Prostate gland (tissue), 2 donors: ENCODE measurements at regions not wholly inside any gene's neighbourhood (a gene's known extent, or its start where the extent isn't known, plus 50 kb on each side); places are given as distances from the start of the nearest gene placed in this dataset.

ENCODE experiments used
- POLR2A ChIP-seq: fragments of 450-650 bp; IDR thresholded peaks from one replicate; pipeline ENCODE4 v1.6.1; 2016; ENCODE audit warnings: antibody characterized with exemption, mild to moderate bottlenecking
- POLR2AphosphoS5 ChIP-seq: sonication (generic); formaldehyde crosslinking; IDR thresholded peaks from one replicate; pipeline ENCODE4 v1.6.1; 2017; ENCODE audit warnings: antibody characterized with exemption
- TF ChIP-seq, protein P1 (sequence below), 4 experiments: fragments of 200-600 bp in 2 of 4; fragments of 450-650 bp in 2 of 4; sonication (generic) in 2 of 4; IDR thresholded peaks; 1 replicate in 3 of 4; 2 replicates in 1 of 4; pipeline ENCODE4 v1.5.1; 2016 to 2019; ENCODE audit warnings: antibody characterized with exemption in 4 of 4, mild to moderate bottlenecking in 2 of 4, moderate library complexity in 2 of 4

GRCh38 chrX:3529466-3530010 is 183.1 kb upstream of the MXRA5 start:
- TF ChIP-seq, protein P1, sequence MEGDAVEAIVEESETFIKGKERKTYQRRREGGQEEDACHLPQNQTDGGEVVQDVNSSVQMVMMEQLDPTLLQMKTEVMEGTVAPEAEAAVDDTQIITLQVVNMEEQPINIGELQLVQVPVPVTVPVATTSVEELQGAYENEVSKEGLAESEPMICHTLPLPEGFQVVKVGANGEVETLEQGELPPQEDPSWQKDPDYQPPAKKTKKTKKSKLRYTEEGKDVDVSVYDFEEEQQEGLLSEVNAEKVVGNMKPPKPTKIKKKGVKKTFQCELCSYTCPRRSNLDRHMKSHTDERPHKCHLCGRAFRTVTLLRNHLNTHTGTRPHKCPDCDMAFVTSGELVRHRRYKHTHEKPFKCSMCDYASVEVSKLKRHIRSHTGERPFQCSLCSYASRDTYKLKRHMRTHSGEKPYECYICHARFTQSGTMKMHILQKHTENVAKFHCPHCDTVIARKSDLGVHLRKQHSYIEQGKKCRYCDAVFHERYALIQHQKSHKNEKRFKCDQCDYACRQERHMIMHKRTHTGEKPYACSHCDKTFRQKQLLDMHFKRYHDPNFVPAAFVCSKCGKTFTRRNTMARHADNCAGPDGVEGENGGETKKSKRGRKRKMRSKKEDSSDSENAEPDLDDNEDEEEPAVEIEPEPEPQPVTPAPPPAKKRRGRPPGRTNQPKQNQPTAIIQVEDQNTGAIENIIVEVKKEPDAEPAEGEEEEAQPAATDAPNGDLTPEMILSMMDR (IDR thresholded peaks at IDR 0.05) = no peak
- TF ChIP-seq POLR2AphosphoS5 (no peak), POLR2A (no peak)
